Amygdala (tissue), 56 donors: ENCODE measurements at regions not wholly inside any gene's neighbourhood (a gene's known extent, or its start where the extent isn't known, plus 50 kb on each side); places are given as distances from the start of the nearest gene placed in this dataset.
A peak's percentile ranks its signal among the peaks of the same experiment; 100 is the strongest.

ENCODE experiments used
- DNase-seq, 56 donors: peaks; one replicate each; lab custom pipeline; 2025; lab: John Stamatoyannopoulos, UW

- peak in 38 of 56 donors; percentile 0 to 80 (median 15) for DNase-seq
Measured at GRCh38 chr14:21748869-21749303, 75.3 kb upstream of the OR4E1 start.

GRCh38 chr14:21735639-21736307 lies 62.2 kb upstream of the OR4E1 start:
- no peak for DNase-seq

- no peak for DNase-seq
Measured at GRCh38 chr14:21735200-21735599, 61.6 kb upstream of the OR4E1 start.

- peak in 4 of 56 donors; percentile 1 to 10 (median 6) for DNase-seq
Measured at GRCh38 chr14:21734457-21735074, 60.9 kb upstream of the OR4E1 start.

- no peak for DNase-seq
Measured at GRCh38 chr14:21729703-21730233, 56.1 kb upstream of the OR4E1 start.

- DNase-seq: no peak
Measured at GRCh38 chr14:21725250-21725649, 51.6 kb upstream of the OR4E1 start.

GRCh38 chr14:21724090-21724973 lies 50.7 kb upstream of the OR4E1 start:
- DNase-seq: no peak

- DNase-seq: peak in 1 of 56 donors; percentile 0
Measured at GRCh38 chr14:21723431-21724045, 49.9 kb upstream of the OR4E1 start.
